ENCODE measurements at regions not wholly inside any gene's neighbourhood (a gene's known extent, or its start where the extent isn't known, plus 50 kb on each side); places are given as distances from the start of the nearest gene placed in this dataset.

DNA sequence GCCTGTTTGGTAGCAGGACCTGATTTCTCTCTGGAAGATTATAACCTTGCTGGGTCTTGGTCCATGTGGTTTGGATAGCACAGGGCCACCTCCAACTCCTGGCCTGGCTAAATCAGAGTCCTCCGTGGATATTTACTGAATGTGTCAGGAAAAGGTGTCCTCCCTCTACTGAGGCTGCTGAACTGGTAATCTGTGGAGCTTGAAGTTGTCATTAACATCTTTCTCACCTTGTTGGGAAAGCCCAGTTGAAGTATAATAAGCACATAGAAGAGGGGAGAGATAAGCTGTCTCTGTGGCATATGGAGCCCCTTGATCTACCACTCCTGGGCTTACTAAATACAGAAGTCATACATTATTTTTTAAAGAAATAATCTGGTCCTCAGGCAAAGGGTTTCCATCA is 294.3 kb upstream of the B3GALT2 start:
- Histone ChIP-seq H3K27me3 (no peaks in the 10 kb centered on the region), H3K4me3 (no peak overlapping the region), H3K36me3 (no peaks in the 10 kb centered on the region), H3K4me1 (no peaks in the 10 kb centered on the region), H3K27ac (no peak overlapping the region), H3K9me3 (peaks cover 0 to 7% (median 5%) of the 10 kb centered on the region in 3 donors)
- intact Hi-C loops (cut with DNase I; ENCODE audit: low total_unique reads), result no loop called here
- TF ChIP-seq, protein P1, sequence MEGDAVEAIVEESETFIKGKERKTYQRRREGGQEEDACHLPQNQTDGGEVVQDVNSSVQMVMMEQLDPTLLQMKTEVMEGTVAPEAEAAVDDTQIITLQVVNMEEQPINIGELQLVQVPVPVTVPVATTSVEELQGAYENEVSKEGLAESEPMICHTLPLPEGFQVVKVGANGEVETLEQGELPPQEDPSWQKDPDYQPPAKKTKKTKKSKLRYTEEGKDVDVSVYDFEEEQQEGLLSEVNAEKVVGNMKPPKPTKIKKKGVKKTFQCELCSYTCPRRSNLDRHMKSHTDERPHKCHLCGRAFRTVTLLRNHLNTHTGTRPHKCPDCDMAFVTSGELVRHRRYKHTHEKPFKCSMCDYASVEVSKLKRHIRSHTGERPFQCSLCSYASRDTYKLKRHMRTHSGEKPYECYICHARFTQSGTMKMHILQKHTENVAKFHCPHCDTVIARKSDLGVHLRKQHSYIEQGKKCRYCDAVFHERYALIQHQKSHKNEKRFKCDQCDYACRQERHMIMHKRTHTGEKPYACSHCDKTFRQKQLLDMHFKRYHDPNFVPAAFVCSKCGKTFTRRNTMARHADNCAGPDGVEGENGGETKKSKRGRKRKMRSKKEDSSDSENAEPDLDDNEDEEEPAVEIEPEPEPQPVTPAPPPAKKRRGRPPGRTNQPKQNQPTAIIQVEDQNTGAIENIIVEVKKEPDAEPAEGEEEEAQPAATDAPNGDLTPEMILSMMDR (IDR thresholded peaks at IDR 0.05), result no peak
- no peak for DNase-seq

GRCh38 chr1:193479187-193479586 is 292.8 kb upstream of the B3GALT2 start:
- no peak for DNase-seq

DNA sequence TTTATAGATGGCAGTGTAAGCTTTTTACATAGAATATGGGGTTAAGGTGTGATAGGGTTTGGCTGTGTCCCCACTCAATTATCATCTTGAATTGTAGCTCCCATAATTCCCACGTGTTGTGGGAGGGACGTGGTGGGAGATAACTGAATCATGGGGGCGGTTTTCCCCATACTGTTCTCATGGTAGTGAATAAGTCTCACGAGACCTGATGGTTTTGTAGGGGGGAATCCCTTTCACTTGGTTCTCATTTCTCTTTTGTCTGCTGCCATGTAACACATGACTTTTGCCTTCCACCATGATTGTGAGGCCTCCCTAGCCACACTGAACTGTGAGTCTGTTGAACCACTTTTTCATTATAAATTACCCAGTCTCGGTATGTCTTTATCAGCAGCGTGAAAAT is 290.3 kb upstream of the B3GALT2 start:
- Histone ChIP-seq H3K9me3 (no peaks in the 10 kb centered on the region), H3K27ac (no peak overlapping the region), H3K27me3 (no peaks in the 10 kb centered on the region), H3K36me3 (no peaks in the 10 kb centered on the region), H3K4me1 (no peaks in the 10 kb centered on the region), H3K4me3 (no peak overlapping the region)
- intact Hi-C loops (cut with DNase I; ENCODE audit: low total_unique reads), result no loop called here
- DNase-seq, result no peak
- TF ChIP-seq, protein P1 (IDR thresholded peaks at IDR 0.05), result no peak

More at GRCh38 chr1:193479187-193479586, 292.8 kb upstream of the B3GALT2 start:
- H3K36me3 ChIP-seq, result no peaks in the 10 kb centered on the region
- intact Hi-C loops (cut with DNase I; ENCODE audit: low total_unique reads), result no loop called here
- no peaks in the 10 kb centered on the region for H3K27me3 ChIP-seq
- H3K4me1 ChIP-seq, result no peaks in the 10 kb centered on the region
- no peak overlapping the region for H3K4me3 ChIP-seq
- H3K27ac ChIP-seq, result no peak overlapping the region
- TF ChIP-seq, protein P1 (IDR thresholded peaks at IDR 0.05), result no peak
- no peaks in the 10 kb centered on the region for H3K9me3 ChIP-seq

DNA sequence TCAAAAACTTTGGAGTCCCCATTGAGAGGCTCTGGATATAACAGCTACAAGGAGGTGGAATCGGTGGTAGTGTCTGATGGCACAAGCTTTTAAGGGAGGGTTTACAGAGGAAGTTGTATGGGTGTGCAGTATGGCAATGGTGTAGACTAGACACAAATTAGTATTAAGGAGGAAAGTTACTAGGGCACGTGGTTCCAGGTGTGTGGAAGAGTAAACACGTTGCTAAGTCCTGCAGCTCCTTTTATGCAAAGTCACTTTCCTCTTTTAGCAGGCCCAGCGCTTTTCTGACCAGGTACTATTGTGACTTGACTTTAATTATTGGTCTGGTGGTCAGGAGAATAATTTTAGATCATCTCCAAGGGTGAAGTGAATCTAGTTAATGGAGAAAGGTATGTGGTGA is 287.5 kb upstream of the B3GALT2 start:
- no peaks in the 10 kb centered on the region for H3K9me3 ChIP-seq
- H3K36me3 ChIP-seq, result no peaks in the 10 kb centered on the region
- no peak overlapping the region for H3K27ac ChIP-seq
- H3K27me3 ChIP-seq, result no peaks in the 10 kb centered on the region
- TF ChIP-seq, protein P1 (IDR thresholded peaks at IDR 0.05), result no peak
- no peaks in the 10 kb centered on the region for H3K4me1 ChIP-seq
- intact Hi-C loops (cut with DNase I; ENCODE audit: low total_unique reads), result no loop called here
- DNase-seq, result no peak
- H3K4me3 ChIP-seq, result no peak overlapping the region

DNA sequence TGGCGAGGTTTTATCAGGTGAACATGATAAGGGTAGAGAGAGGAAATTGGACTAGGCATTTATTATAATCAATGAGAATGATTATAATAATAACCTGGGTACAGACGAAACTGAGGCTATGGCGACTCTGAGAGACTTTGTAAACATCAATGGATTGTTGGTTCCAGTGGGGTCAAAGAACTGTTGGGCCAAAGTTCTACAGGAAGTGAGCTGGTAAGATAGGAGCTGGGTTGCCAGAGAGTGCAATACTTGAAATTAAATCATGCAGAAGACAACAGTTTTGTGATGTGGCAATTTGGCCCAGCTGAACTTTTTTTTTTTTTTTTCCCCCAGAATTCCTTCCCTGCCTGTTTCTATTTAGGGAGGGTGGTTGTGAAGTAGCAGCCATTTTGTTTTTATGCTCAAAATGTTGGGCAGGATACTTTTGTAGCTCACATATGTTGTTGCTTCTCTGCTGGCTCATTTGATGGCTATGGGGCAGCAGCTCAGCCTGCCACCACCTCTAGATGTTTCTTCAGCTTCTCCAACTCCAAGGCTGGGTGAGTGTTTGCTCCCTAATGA is 286.5 kb upstream of the B3GALT2 start:
- H3K4me3 ChIP-seq, result no peak overlapping the region
- intact Hi-C loops (cut with DNase I; ENCODE audit: low total_unique reads), result no loop called here
- DNase-seq, result no peak

More for the DNA sequence above, 286.5 kb upstream of the B3GALT2 start:
- Histone ChIP-seq H3K9me3 (no peaks in the 10 kb centered on the region), H3K4me1 (no peaks in the 10 kb centered on the region), H3K27me3 (no peaks in the 10 kb centered on the region), H3K27ac (no peak overlapping the region), H3K36me3 (no peaks in the 10 kb centered on the region)
- TF ChIP-seq, protein P1 (IDR thresholded peaks at IDR 0.05), result no peak

Data from tibial artery (tissue), 4 donors.